Testis (tissue), 2 donors: ENCODE measurements at regions not wholly inside any gene's neighbourhood (a gene's known extent, or its start where the extent isn't known, plus 50 kb on each side); places are given as distances from the start of the nearest gene placed in this dataset.

ENCODE experiments used
- DNase-seq: peaks from one replicate; pipeline ENCODE4 v3.0.0-alpha.2; 2019
- H3K27ac ChIP-seq, 2 donors: fragments of 200-600 bp; sonication (generic); one replicate each; pipeline ENCODE4 v1.5.1; 2019
- H3K27me3 ChIP-seq: fragments of 200-600 bp; sonication (generic); one replicate; pipeline ENCODE4 v1.5.1; 2019
- H3K36me3 ChIP-seq: fragments of 200-600 bp; sonication (generic); one replicate; pipeline ENCODE4 v1.5.1; 2017; ENCODE audit warnings: low read depth; ENCODE audit errors: missing control alignments
- H3K4me1 ChIP-seq: fragments of 200-600 bp; sonication (generic); one replicate; pipeline ENCODE4 v1.5.1; 2019
- H3K4me3 ChIP-seq, 2 donors: fragments of 200-600 bp; sonication (generic); one replicate each; pipeline ENCODE4 v1.5.1; 2017 to 2019
- H3K9me3 ChIP-seq: fragments of 200-600 bp; sonication (generic); one replicate; pipeline ENCODE4 v1.5.1; 2017
- CTCF ChIP-seq, 3 experiments: fragments of 450-650 bp in 2 of 3; fragments of 200-600 bp in 1 of 3; sonication (generic) in 1 of 3; IDR thresholded peaks; one replicate each; pipeline ENCODE4 v1.5.1; 2016 to 2019; ENCODE audit warnings: antibody characterized with exemption in 3 of 3, mild to moderate bottlenecking in 2 of 3, moderate library complexity in 1 of 3
- POLR2A ChIP-seq: fragments of 450-650 bp; IDR thresholded peaks from one replicate; pipeline ENCODE4 v1.6.1; 2017; ENCODE audit warnings: antibody characterized with exemption, mild to moderate bottlenecking, moderate library complexity
- WGBS, 2 donors: methylation state at CpG; one replicate each; pipeline ENCODE4 v1.1.5; 2018; 5-methylcytosine and 5-hydroxymethylcytosine counted together
- intact Hi-C: fragments of 100-400 bp; cut with DNase I; formaldehyde crosslinking; loops from one replicate; pipeline ENCODE4 v1.15.1; 2023; ENCODE audit warnings: low total_unique reads

GRCh38 chr2:228446734-228447133 lies 265.2 kb upstream of the SPHKAP start:
- no peak overlapping the region for H3K27ac ChIP-seq
- H3K4me3 ChIP-seq, result no peak overlapping the region
- TF ChIP-seq CTCF (IDR thresholded peaks at IDR 0.05) (no peak), POLR2A (no peak)
- DNase-seq, result no peak
- H3K4me1 ChIP-seq, result no peaks in the 10 kb centered on the region
- WGBS, 2 donors, result 76 to 80% methylated on average over 4 of the region's 4 CpGs
- intact Hi-C loops, result no loop called here
- H3K9me3 ChIP-seq, result no peaks in the 10 kb centered on the region
- no peaks in the 10 kb centered on the region for H3K27me3 ChIP-seq
- no peaks in the 10 kb centered on the region for H3K36me3 ChIP-seq

- no peak for TF ChIP-seq CTCF (IDR thresholded peaks at IDR 0.05)
- no peak for TF ChIP-seq POLR2A
- Histone ChIP-seq H3K9me3 (no peaks in the 10 kb centered on the region), H3K27ac (no peak overlapping the region), H3K4me1 (no peaks in the 10 kb centered on the region), H3K27me3 (no peaks in the 10 kb centered on the region), H3K36me3 (no peaks in the 10 kb centered on the region), H3K4me3 (no peak overlapping the region)
- intact Hi-C loops, result no loop called here
- 90 to 92% methylated on average over 4 of the region's 4 CpGs for WGBS, 2 donors
- no peak for DNase-seq
These were observed 262.7 kb upstream of the SPHKAP start for GRCh38 chr2:228444161-228444560.

GRCh38 chr2:228433721-228434120 lies 252.2 kb upstream of the SPHKAP start:
- no peak for DNase-seq
- Histone ChIP-seq H3K36me3 (no peaks in the 10 kb centered on the region), H3K27ac (no peak overlapping the region), H3K9me3 (no peaks in the 10 kb centered on the region), H3K27me3 (no peaks in the 10 kb centered on the region), H3K4me1 (no peaks in the 10 kb centered on the region), H3K4me3 (no peak overlapping the region)
- intact Hi-C loops, result no loop called here
- TF ChIP-seq POLR2A (no peak), CTCF (IDR thresholded peaks at IDR 0.05) (no peak)

GRCh38 chr2:228432116-228432515 lies 250.6 kb upstream of the SPHKAP start:
- Histone ChIP-seq H3K27me3 (no peaks in the 10 kb centered on the region), H3K27ac (no peak overlapping the region), H3K9me3 (no peaks in the 10 kb centered on the region), H3K36me3 (no peaks in the 10 kb centered on the region), H3K4me1 (no peaks in the 10 kb centered on the region), H3K4me3 (no peak overlapping the region)
- TF ChIP-seq POLR2A, result no peak
- intact Hi-C loops, result no loop called here
- WGBS, 2 donors, result 30 to 35% methylated on average over 4 of the region's 4 CpGs
- DNase-seq, result no peak

- Histone ChIP-seq H3K9me3 (no peaks in the 10 kb centered on the region), H3K4me3 (no peak overlapping the region), H3K27ac (no peak overlapping the region), H3K36me3 (no peaks in the 10 kb centered on the region), H3K27me3 (no peaks in the 10 kb centered on the region), H3K4me1 (no peaks in the 10 kb centered on the region)
- TF ChIP-seq POLR2A (no peak), CTCF (IDR thresholded peaks at IDR 0.05) (no peak)
- DNase-seq, result no peak
- intact Hi-C loops, result no loop called here
- WGBS, 2 donors, result 50 to 64% methylated on average over 1 of the region's 1 CpG
These were observed 249.5 kb upstream of the SPHKAP start for GRCh38 chr2:228430986-228431385.
